A673 (cell line): ENCODE measurements at regions not wholly inside any gene's neighbourhood (a gene's known extent, or its start where the extent isn't known, plus 50 kb on each side); places are given as distances from the start of the nearest gene placed in this dataset.

ENCODE experiments used
- CTCF ChIP-seq: fragments of 300-800, 200-600 bp; sonication (generic); conservative IDR thresholded peaks from 2 replicates; pipeline ENCODE4 v1.5.1; 2017; ENCODE audit warnings: low read depth, mild to moderate bottlenecking, antibody characterized with exemption, low read length, moderate library complexity, mixed read lengths
- EZH2 ChIP-seq: fragments of 200-600 bp; sonication (generic); IDR thresholded peaks from 2 replicates; pipeline ENCODE4 v1.6.1; 2017; ENCODE audit warnings: borderline replicate concordance, low read depth, mild to moderate bottlenecking, mixed read lengths, antibody characterized with exemption, low read length; ENCODE audit not compliant: poor library complexity, severe bottlenecking

- no peak for TF ChIP-seq CTCF
- TF ChIP-seq EZH2 = no peak
Measured at GRCh38 chr6:15102241-15102640, 143.6 kb upstream of the JARID2 start.
